RWPE1 (cell line): ENCODE measurements at regions not wholly inside any gene's neighbourhood (a gene's known extent, or its start where the extent isn't known, plus 50 kb on each side); places are given as distances from the start of the nearest gene placed in this dataset.

Experiments
- CTCF ChIA-PET: fragments of 350-600 bp; sonication (Branson Sonifier 250); formaldehyde crosslinking; extraction: SDS; loops from one replicate; lab custom pipeline; 2021; lab: Yijun Ruan, JAX
- POLR2A ChIA-PET: fragments of 400-600 bp; formaldehyde crosslinking; extraction: SDS; loops from one replicate; lab custom pipeline; 2020; ENCODE audit warnings: antibody characterized with exemption; ENCODE audit not compliant: low non-redundant PET; lab: Yijun Ruan, JAX
- DNase-seq: peaks from one replicate; pipeline ENCODE4 v3.0.0; 2012; ENCODE audit warnings: low spot score
- H3K27ac ChIP-seq: fragments of 450-650 bp; 2 replicates; pipeline ENCODE4 v1.5.1; 2017
- CTCF ChIP-seq: fragments of 450-650 bp; conservative IDR thresholded peaks from 2 replicates; pipeline ENCODE4 v1.5.1; 2017; ENCODE audit warnings: low read depth, mild to moderate bottlenecking

DNA sequence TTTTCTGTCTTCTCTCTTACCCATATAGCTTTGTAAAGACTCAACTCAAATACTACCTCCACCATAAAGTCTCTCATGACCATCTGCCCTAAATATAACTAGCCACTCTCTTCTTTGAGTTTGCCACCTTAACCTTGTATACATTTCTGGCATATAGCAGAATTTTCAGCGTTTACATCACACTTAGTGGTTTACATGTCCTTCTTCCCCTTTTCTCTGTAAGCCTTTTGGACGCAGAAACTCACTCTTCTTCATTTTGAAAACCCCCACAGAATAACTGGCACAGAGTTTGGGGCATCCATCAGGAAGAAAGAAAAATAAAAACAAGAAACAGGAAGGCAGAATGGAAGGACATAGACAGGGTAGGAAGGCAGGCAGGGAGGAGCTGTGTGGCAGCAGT lies 131.8 kb upstream of the DUSP10 start:
- ChIA-PET POLR2A (no interaction called here), CTCF (no interaction called here)
- no peak overlapping the region for H3K27ac ChIP-seq
- DNase-seq, result no peak
- no peak for TF ChIP-seq CTCF

DNA sequence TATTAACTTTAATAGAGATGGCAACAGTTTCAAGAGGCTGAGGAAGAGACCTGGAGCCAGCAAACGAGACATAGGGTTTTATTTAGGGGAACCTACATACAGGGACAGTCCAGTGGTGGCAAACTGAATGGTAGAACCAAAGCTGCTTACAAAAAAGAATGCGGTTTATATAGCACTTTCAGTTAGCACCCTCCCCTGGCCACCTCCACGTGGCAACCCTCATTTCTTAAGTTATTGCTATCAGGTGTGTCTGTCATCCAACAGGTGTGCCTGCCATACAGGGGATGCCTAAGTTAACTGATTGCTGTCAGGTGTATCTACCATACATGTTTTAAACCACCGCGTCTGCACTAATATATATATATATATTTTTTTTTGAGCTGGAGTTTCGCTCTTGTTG lies 129.2 kb upstream of the DUSP10 start:
- DNase-seq, result no peak
- TF ChIP-seq CTCF, result no peak
- ChIA-PET CTCF (interaction anchor here (0.6 kb wide), 1 partner anchor 105 kb away, joined by 3 read pairs; no protein-coding TSS in a partner anchor), POLR2A (no interaction called here)
- H3K27ac ChIP-seq, result no peak overlapping the region

GRCh38 chr1:221869779-221870178 lies 127.9 kb upstream of the DUSP10 start:
- TF ChIP-seq CTCF, result no peak
- DNase-seq, result no peak
- ChIA-PET POLR2A (no interaction called here), CTCF (interaction anchor here (0.7 to 0.8 kb wide), 2 partner anchors 10 to 11 kb away, joined by 3 to 4 read pairs; no protein-coding TSS in a partner anchor)
- H3K27ac ChIP-seq, result no peak overlapping the region

- ChIA-PET POLR2A (interaction anchor here (0.5 kb wide), 1 partner anchor 382 kb away, joined by 3 read pairs; no protein-coding TSS in a partner anchor), CTCF (interaction anchor here (0.7 to 1.0 kb wide), 2 partner anchors 8 to 10 kb away, joined by 3 read pairs; no protein-coding TSS in a partner anchor)
- TF ChIP-seq CTCF, result no peak
- H3K27ac ChIP-seq, result no peak overlapping the region
- peak; percentile 87 for DNase-seq
These were observed 126.9 kb upstream of the DUSP10 start for GRCh38 chr1:221868593-221869303.

DNA sequence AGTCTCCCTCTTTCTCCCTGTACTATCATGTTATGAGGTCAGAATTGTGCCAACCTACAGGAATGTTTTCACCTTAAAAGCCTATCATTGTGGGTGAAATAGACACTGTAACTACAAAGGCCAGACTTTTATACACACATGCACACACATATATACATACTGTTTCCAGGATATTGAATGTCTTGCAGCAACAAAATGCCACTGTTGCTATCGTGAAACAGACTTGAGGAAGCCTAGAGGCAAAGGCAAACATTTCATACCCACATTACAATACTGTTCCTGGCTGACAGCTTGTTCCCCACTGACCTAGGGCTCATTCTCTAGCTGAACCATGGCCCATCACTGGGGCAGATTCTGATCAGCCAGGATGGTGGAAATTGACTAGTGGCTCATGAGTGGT lies 125.1 kb upstream of the DUSP10 start:
- no peak overlapping the region for H3K27ac ChIP-seq
- POLR2A ChIA-PET, result no interaction called here
- no peak for TF ChIP-seq CTCF
- CTCF ChIA-PET, result no interaction called here
- DNase-seq, result no peak

GRCh38 chr1:221865808-221866207 lies 123.9 kb upstream of the DUSP10 start:
- TF ChIP-seq CTCF, result no peak
- ChIA-PET POLR2A (no interaction called here), CTCF (interaction anchor here (0.6 kb wide), 2 partner anchors 36 to 346 kb away, joined by 3 read pairs; no protein-coding TSS in a partner anchor)
- no peak for DNase-seq
- no peak overlapping the region for H3K27ac ChIP-seq
